Head of caudate nucleus (tissue), 42 donors: ENCODE measurements at regions not wholly inside any gene's neighbourhood (a gene's known extent, or its start where the extent isn't known, plus 50 kb on each side); places are given as distances from the start of the nearest gene placed in this dataset.

ENCODE experiments used
- DNase-seq, 42 donors: peaks; one replicate each; pipeline versions ENCODE4 v3.0.0 to v3.0.0-alpha.2; 2020 to 2021; ENCODE audit warnings: mixed read lengths in 7 of 42
- intact Hi-C: fragments of 100-400 bp; cut with DNase I; formaldehyde crosslinking; loops from one replicate; pipeline ENCODE4 v1.15.0; 2022

GRCh38 chr14:96978525-96979272 lies 181.5 kb downstream of the VRK1 start:
- DNase-seq = no peak
- intact Hi-C loops = no loop called here

DNA sequence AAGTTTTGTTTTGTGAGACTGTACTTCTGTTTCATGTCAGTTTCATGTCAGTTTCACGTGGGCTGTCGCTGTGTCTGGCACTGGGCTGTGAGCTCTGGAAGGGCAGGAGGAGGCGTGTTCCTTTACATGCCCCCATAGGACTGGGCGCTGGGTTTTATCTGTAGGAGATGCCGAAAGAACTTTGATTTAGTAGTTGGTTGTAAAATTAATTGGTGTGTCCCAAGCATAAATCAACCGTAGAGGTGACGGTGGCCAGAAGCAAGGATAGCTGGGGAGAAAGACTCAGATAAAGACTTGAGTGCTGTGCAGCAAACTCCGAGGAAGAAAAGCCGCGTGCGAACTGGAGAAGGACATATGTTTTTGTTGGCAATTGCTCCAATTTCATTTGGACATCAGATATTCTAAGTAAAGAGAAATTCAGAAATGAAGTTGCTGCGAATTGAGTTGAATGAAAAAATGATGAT lies 182.5 kb downstream of the VRK1 start:
- DNase-seq = no peak
- intact Hi-C loops = no loop called here

- DNase-seq = no peak
- intact Hi-C loops = no loop called here
These were observed 183.7 kb downstream of the VRK1 start for GRCh38 chr14:96980835-96981234.

DNA sequence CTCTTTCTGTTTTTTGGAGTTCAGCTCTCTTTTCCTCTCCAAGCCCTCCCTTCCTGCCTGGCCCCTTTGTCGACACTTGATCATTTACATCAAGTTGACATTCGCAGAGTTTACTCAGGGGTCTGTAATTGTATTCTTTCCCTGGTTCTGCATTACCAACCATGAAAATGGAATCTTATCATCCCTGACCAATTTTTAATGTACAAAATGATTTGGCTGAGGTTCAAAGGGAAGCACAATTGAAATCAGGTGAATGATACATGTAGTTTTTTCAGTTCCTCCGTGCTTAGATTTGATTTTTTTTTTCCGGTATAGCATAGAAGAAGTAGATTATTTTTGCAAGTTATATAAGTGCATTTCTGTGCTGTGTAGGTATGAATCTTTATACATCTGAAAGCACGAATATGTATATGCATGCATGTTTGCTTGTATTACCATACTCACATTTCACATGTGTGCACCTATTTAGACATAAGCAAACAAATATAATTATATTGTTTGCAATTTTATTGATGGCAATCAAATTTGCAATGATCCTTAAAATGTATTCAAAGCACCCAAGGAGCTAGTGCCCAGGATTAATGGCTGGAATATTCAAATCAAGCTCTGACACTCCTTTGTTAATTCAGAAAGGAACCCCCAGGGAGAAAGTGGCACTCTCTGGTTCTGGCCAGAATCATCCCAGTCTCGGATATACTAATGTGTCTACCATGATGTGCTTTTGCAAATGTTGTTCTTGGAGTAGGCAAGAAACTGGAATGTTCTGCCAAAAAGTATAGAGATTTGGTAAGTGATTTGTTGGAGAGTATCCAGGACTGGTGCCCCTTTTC lies 189.3 kb downstream of the VRK1 start:
- intact Hi-C loops = no loop called here
- no peak for DNase-seq

DNA sequence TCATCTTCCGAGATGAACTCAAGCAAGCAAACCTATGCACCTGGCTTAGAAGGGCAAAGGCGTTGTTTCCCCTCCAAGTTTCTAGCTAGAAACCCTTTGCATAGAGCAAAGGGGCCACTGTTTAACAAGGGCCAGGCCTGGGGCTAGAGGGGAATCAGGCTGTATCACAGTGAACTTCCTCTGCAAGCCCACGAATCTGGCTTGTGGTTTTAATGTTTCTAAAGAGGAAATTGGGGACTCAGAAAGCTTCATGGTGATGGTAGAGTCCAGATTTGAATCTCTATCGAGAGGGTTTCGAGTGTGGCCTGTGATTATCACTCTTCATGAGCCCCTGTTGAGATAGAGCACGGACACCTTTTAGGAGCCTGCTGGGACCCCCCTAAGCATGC lies 189.9 kb downstream of the VRK1 start:
- intact Hi-C loops = no loop called here
- no peak for DNase-seq

GRCh38 chr14:96987771-96988170 lies 190.6 kb downstream of the VRK1 start:
- DNase-seq = no peak
- intact Hi-C loops = no loop called here

- peak in 20 of 42 donors; percentile 16 to 71 (median 36) for DNase-seq
These were observed 192.1 kb downstream of the VRK1 start for GRCh38 chr14:96989306-96989705.

GRCh38 chr14:96991226-96991625 lies 194.0 kb downstream of the VRK1 start:
- intact Hi-C loops = no loop called here
- DNase-seq = no peak

More at GRCh38 chr14:96989306-96989705, 192.1 kb downstream of the VRK1 start:
- intact Hi-C loops = no loop called here

DNA sequence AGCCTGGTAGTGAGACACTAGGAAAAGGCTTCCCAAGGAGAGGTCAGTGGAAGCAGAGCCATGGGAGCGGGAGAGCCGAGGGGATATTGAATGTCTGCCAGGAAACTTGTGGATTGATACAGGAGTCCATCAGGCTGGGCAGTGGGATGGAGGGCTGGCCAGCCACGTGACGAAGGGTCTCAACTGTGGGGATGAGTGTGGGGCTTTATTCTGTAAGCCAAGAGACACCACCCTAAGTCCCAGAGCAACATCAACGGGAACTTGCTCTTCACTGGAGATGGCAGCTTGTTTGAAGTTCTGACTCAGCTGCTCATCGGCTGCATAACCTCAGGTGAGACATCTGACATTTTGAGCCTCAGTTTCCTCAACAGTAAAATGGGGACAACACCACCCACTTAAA lies 197.8 kb downstream of the VRK1 start:
- DNase-seq = no peak
- intact Hi-C loops = no loop called here

GRCh38 chr14:96997269-96997668 lies 200.1 kb downstream of the VRK1 start:
- intact Hi-C loops = no loop called here
- DNase-seq = no peak

GRCh38 chr14:96997996-96998395 lies 200.8 kb downstream of the VRK1 start:
- DNase-seq = no peak
- intact Hi-C loops = no loop called here

- intact Hi-C loops = no loop called here
- no peak for DNase-seq
These were observed 202.5 kb downstream of the VRK1 start for GRCh38 chr14:96999654-97000155.

DNA sequence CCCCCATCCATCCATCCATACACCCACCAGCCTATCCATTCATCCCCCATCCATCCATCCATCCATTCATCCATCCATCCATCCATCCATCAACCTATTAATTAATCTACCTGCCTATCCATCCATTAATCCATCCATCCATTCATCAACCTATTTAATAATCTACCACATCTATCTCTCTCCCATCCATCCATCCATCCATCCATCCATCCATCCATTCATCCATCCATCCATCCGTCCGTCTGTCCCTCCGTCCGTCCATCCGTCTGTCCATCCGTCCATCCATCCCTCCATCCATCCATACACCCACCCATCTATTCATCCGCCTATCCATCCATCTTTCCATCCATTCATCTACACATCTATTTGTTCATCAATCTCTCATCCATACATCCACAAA lies 205.3 kb downstream of the VRK1 start:
- DNase-seq = no peak
- intact Hi-C loops = no loop called here

- intact Hi-C loops = no loop called here
- DNase-seq = no peak
These were observed 208.8 kb downstream of the VRK1 start for GRCh38 chr14:97005934-97006333.

GRCh38 chr14:97010491-97011160 lies 213.4 kb downstream of the VRK1 start:
- intact Hi-C loops = no loop called here
- DNase-seq = peak in 31 of 42 donors; percentile 18 to 85 (median 48)

DNA sequence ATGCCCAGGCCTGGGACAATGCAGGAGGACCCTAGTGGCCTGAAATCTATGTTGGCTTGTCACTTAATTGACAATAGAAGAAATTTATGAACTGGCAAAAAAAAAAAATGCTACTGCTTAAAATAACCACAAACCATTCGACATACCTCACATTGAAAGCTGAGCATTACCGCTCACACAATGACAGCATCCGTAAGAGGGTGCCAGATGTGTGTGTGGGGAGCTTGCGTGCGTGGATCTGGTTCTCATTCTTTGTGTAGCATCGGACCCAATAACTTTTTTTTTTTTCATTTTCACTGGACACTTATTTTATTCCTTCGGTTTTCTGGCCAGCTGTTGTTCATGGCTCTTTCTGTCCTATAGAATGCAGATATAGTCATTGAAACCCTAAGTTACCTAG lies 216.7 kb downstream of the VRK1 start:
- DNase-seq = peak in 7 of 42 donors; percentile 11 to 59 (median 34)
- intact Hi-C loops = no loop called here

GRCh38 chr14:97021001-97021400 lies 223.8 kb downstream of the VRK1 start:
- intact Hi-C loops = no loop called here
- DNase-seq = peak in 17 of 42 donors; percentile 11 to 53 (median 24)

DNA sequence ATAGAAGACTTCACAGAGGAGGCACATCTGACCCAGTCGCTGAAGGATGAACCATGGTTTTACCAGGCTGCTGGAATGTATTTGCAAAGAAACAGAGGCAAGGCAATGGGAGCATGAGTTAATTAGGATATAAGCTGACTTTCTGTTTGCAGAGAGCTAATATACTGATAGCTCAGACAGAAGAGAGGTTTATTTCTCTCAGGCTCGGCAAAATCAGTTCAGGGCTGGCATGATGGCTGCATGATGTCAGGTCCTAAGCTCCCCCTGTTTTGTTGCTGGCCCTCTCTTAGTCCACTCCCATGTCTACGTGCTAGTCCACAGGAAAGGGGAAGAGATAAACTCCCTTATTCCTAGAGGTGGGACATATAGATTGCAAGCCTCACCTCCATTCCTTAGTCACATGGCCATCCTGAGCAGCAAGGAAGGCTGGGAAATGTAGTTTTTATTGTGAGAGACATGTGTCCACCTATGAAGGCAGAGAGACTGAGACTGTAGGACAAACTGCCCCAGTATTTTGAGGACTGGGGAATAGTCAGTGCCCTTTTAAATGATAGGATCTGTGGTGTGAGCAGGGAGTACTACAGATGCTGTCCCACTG lies 224.5 kb downstream of the VRK1 start:
- intact Hi-C loops = no loop called here
- peak in 1 of 42 donors; percentile 26 for DNase-seq

DNA sequence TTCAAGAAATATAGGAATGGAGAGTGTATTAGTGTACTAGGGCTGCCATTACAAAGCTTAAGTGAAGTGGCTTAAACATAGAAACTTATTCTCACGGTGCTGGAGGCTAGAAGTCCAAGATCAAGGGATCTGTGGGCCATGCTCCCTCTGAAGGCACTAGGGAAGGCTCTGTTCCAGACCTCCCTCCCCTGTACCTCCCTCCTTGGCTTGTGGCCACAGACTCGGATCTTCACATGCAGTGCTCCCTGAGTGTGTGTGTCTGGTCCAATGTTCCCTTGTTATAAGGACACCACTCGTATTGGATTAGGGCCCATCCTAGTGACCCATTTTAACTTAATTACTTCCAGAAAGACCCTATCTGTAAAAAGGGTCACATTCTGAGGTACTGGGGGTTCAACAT lies 225.6 kb downstream of the VRK1 start:
- intact Hi-C loops = no loop called here
- no peak for DNase-seq
